ENCODE measurements at regions not wholly inside any gene's neighbourhood (a gene's known extent, or its start where the extent isn't known, plus 50 kb on each side); places are given as distances from the start of the nearest gene placed in this dataset.

DNA sequence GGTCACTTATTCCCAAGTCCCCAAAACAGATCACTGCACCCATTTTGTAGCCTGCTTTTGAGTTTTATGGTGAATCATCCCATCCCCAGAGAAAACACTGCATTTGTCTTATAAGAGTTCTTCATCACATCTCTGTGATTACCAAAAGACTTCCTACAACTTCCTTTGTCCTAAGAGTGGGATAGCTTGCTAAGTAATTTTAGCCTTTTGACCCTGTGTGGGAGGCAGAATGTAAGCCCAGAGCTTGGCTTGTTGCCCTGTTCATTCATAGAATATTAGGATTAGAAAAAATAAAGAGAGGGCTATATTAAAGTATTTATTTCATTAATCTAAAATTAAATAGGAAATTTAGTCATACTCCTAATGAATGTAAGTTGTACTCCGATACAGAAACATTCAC lies 213.3 kb downstream of the MZT1 start:
- no peaks in the 10 kb centered on the region for H3K27me3 ChIP-seq (ENCODE audit: control insufficient read depth, insufficient read depth, low read length)
- no peak overlapping the region for H3K27ac ChIP-seq (ENCODE audit: insufficient read depth, low read length)
- H3K4me3 ChIP-seq (replicated peaks in 1 of 4; ENCODE audit: control extremely low read depth in 1 of 4, insufficient read depth in 1 of 4, low read depth in 3 of 4, low read length in 4 of 4) = no peak overlapping the region
- H3K4me2 ChIP-seq (ENCODE audit: extremely low read depth, insufficient read depth, low read length) = no peak overlapping the region
- no peaks in the 10 kb centered on the region for H3K4me1 ChIP-seq (ENCODE audit: control insufficient read depth, extremely low read depth, insufficient read depth, low read length)
- DNase-seq (ENCODE audit: low read depth in 2 of 2) = peak; percentile 38 to 58
- H3K9me3 ChIP-seq (ENCODE audit: control insufficient read depth, insufficient read depth, low read depth, low read length) = no peaks in the 10 kb centered on the region
- H3K79me2 ChIP-seq (ENCODE audit: control insufficient read depth, insufficient read depth, low read length) = no peaks in the 10 kb centered on the region
- H3K36me3 ChIP-seq (ENCODE audit: control insufficient read depth, insufficient read depth, low read length) = no peaks in the 10 kb centered on the region
- no peak overlapping the region for H3K9ac ChIP-seq (ENCODE audit: insufficient read depth, low read length)
- TF ChIP-seq, protein P1, sequence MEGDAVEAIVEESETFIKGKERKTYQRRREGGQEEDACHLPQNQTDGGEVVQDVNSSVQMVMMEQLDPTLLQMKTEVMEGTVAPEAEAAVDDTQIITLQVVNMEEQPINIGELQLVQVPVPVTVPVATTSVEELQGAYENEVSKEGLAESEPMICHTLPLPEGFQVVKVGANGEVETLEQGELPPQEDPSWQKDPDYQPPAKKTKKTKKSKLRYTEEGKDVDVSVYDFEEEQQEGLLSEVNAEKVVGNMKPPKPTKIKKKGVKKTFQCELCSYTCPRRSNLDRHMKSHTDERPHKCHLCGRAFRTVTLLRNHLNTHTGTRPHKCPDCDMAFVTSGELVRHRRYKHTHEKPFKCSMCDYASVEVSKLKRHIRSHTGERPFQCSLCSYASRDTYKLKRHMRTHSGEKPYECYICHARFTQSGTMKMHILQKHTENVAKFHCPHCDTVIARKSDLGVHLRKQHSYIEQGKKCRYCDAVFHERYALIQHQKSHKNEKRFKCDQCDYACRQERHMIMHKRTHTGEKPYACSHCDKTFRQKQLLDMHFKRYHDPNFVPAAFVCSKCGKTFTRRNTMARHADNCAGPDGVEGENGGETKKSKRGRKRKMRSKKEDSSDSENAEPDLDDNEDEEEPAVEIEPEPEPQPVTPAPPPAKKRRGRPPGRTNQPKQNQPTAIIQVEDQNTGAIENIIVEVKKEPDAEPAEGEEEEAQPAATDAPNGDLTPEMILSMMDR (conservative IDR thresholded peaks at IDR 0.05 in 1 of 2, IDR thresholded peaks at IDR 0.05 in 1 of 2; ENCODE audit: low read depth in 1 of 2, low read length in 2 of 2) = no peak
- no peak for TF ChIP-seq EZH2 (IDR thresholded peaks at IDR 0.05; ENCODE audit: low read length, missing control alignments)
- H2AFZ ChIP-seq (ENCODE audit: low read length) = no peak overlapping the region
- H4K20me1 ChIP-seq (ENCODE audit: control insufficient read depth, extremely low read depth, insufficient read depth, low read length) = no peaks in the 10 kb centered on the region

DNA sequence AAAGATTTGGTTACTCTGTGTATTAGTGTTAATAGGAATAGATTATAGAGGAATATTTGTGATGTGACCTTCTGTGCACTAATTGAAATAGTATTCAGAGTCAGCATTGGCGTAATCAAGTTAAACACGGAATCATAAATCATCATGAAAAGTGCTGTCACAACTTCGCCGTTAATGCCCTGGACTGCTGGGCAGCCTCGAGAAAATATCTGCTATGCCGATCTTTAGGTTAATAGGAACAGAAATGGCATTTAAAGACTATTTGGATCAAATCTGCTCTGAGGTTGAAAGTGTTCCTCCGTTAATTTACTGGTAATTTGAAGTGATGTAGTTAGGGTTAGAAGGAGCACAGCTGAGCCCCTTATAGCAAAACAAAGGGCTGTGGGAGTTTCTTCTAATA lies 219.0 kb downstream of the MZT1 start:
- Histone ChIP-seq H4K20me1 (ENCODE audit: control insufficient read depth, extremely low read depth, insufficient read depth, low read length) (no peaks in the 10 kb centered on the region), H3K9ac (ENCODE audit: insufficient read depth, low read length) (no peak overlapping the region), H2AFZ (ENCODE audit: low read length) (no peak overlapping the region), H3K27ac (ENCODE audit: insufficient read depth, low read length) (no peak overlapping the region), H3K79me2 (ENCODE audit: control insufficient read depth, insufficient read depth, low read length) (no peaks in the 10 kb centered on the region), H3K4me1 (ENCODE audit: control insufficient read depth, extremely low read depth, insufficient read depth, low read length) (no peaks in the 10 kb centered on the region), H3K4me2 (ENCODE audit: extremely low read depth, insufficient read depth, low read length) (no peak overlapping the region), H3K9me3 (ENCODE audit: control insufficient read depth, insufficient read depth, low read depth, low read length) (no peaks in the 10 kb centered on the region), H3K36me3 (ENCODE audit: control insufficient read depth, insufficient read depth, low read length) (no peaks in the 10 kb centered on the region), H3K4me3 (replicated peaks in 1 of 4; ENCODE audit: control extremely low read depth in 1 of 4, insufficient read depth in 1 of 4, low read depth in 3 of 4, low read length in 4 of 4) (no peak overlapping the region), H3K27me3 (ENCODE audit: control insufficient read depth, insufficient read depth, low read length) (no peaks in the 10 kb centered on the region)
- DNase-seq (ENCODE audit: low read depth in 2 of 2) = no peak
- TF ChIP-seq, protein P1 (conservative IDR thresholded peaks at IDR 0.05 in 1 of 2, IDR thresholded peaks at IDR 0.05 in 1 of 2; ENCODE audit: low read depth in 1 of 2, low read length in 2 of 2) = no peak

- Histone ChIP-seq H3K36me3 (ENCODE audit: control insufficient read depth, insufficient read depth, low read length) (no peaks in the 10 kb centered on the region), H3K9ac (ENCODE audit: insufficient read depth, low read length) (no peak overlapping the region), H3K79me2 (ENCODE audit: control insufficient read depth, insufficient read depth, low read length) (no peaks in the 10 kb centered on the region), H3K4me2 (ENCODE audit: extremely low read depth, insufficient read depth, low read length) (peak overlapping the region; percentile 63), H4K20me1 (ENCODE audit: control insufficient read depth, extremely low read depth, insufficient read depth, low read length) (no peaks in the 10 kb centered on the region), H3K4me3 (replicated peaks in 1 of 4; ENCODE audit: control extremely low read depth in 1 of 4, insufficient read depth in 1 of 4, low read depth in 3 of 4, low read length in 4 of 4) (peak overlapping the region; percentile 10 to 45 (median 24)), H3K9me3 (ENCODE audit: control insufficient read depth, insufficient read depth, low read depth, low read length) (no peaks in the 10 kb centered on the region), H2AFZ (ENCODE audit: low read length) (peak overlapping the region; percentile 1), H3K27me3 (ENCODE audit: control insufficient read depth, insufficient read depth, low read length) (no peaks in the 10 kb centered on the region), H3K4me1 (ENCODE audit: control insufficient read depth, extremely low read depth, insufficient read depth, low read length) (no peaks in the 10 kb centered on the region), H3K27ac (ENCODE audit: insufficient read depth, low read length) (no peak overlapping the region)
- peak in 1 of 2 donors; percentile 10 for DNase-seq (ENCODE audit: low read depth in 2 of 2)
- TF ChIP-seq, protein P1 (conservative IDR thresholded peaks at IDR 0.05 in 1 of 2, IDR thresholded peaks at IDR 0.05 in 1 of 2; ENCODE audit: low read depth in 1 of 2, low read length in 2 of 2) = no peak
- TF ChIP-seq EZH2 (IDR thresholded peaks at IDR 0.05; ENCODE audit: low read length, missing control alignments) = no peak
Measured at GRCh38 chr13:72507416-72508199, 219.8 kb downstream of the MZT1 start.

Data from fibroblast of lung (primary cell).